ENCODE measurements at regions not wholly inside any gene's neighbourhood (a gene's known extent, or its start where the extent isn't known, plus 50 kb on each side); places are given as distances from the start of the nearest gene placed in this dataset.

GRCh38 chr2:194486326-194486725, 1170.7 kb upstream of the SLC39A10 start:
- Histone ChIP-seq H3K36me3 (replicated peaks in 1 of 2; ENCODE audit: control extremely low read depth in 1 of 2, control insufficient read depth in 1 of 2, extremely low read depth in 1 of 2, insufficient read depth in 2 of 2, low read length in 1 of 2) (no peaks in the 10 kb centered on the region), H3K79me2 (ENCODE audit: control insufficient read depth, insufficient read depth, low read length) (no peaks in the 10 kb centered on the region), H3K4me1 (ENCODE audit: control insufficient read depth in 2 of 2, insufficient read depth in 2 of 2, low read length in 2 of 2) (no peaks in the 10 kb centered on the region), H3K9me3 (ENCODE audit: control extremely low read depth in 1 of 3, control insufficient read depth in 2 of 3, insufficient read depth in 1 of 3, low read length in 2 of 3) (no peaks in the 10 kb centered on the region), H3K4me2 (replicated peaks; ENCODE audit: low read depth, low read length, poor library complexity, severe bottlenecking) (no peak overlapping the region), H2AFZ (ENCODE audit: insufficient read depth, low read depth, low read length, poor library complexity, severe bottlenecking) (no peak overlapping the region), H3K27ac (ENCODE audit: low read length in 2 of 2) (no peak overlapping the region), H3K9ac (ENCODE audit: low read length) (no peak overlapping the region), H3K27me3 (replicated peaks in 1 of 4; ENCODE audit: control extremely low read depth in 1 of 4, control insufficient read depth in 3 of 4, insufficient read depth in 4 of 4, low read length in 3 of 4) (no peaks in the 10 kb centered on the region), H3K4me3 (ENCODE audit: control extremely low read depth in 1 of 5, extremely low read depth in 1 of 5, insufficient read depth in 1 of 5, low read depth in 2 of 5, low read length in 4 of 5) (no peak overlapping the region), H4K20me1 (ENCODE audit: control insufficient read depth, insufficient read depth, low read length, poor library complexity, severe bottlenecking) (no peaks in the 10 kb centered on the region)
- TF ChIP-seq EZH2 (IDR thresholded peaks at IDR 0.05; ENCODE audit: borderline replicate concordance, insufficient read depth, low read depth, low read length, poor library complexity, severe bottlenecking), result no peak
- no peak for TF ChIP-seq CTCF (IDR thresholded peaks at IDR 0.05)
- ATAC-seq (ENCODE audit: low read depth) (no peak), DNase-seq (no peak)
- H3K4me3 Mint-ChIP-seq, result no peak overlapping the region
- no peaks in the 10 kb centered on the region for H3K4me1 Mint-ChIP-seq
- WGBS (ENCODE audit: insufficient coverage), result 100% methylated on average over 2 of the region's 4 CpGs
- intact Hi-C loops (cut with micrococcal nuclease), result no loop called here
- no peak overlapping the region for H3K27ac Mint-ChIP-seq
- ChIA-PET POLR2A (no interaction called here), CTCF (no interaction called here)
- H3K27me3 Mint-ChIP-seq, result no peaks in the 10 kb centered on the region
- H3K9me3 Mint-ChIP-seq (ENCODE audit: insufficient read depth), result peaks cover 2% of the 10 kb centered on the region

- WGBS (ENCODE audit: insufficient coverage), result no CpG with 5 or more reads among the region's 1 CpG
- Histone ChIP-seq H3K4me1 (ENCODE audit: control insufficient read depth in 2 of 2, insufficient read depth in 2 of 2, low read length in 2 of 2) (no peaks in the 10 kb centered on the region), H3K9me3 (ENCODE audit: control extremely low read depth in 1 of 3, control insufficient read depth in 2 of 3, insufficient read depth in 1 of 3, low read length in 2 of 3) (no peaks in the 10 kb centered on the region), H3K4me3 (ENCODE audit: control extremely low read depth in 1 of 5, extremely low read depth in 1 of 5, insufficient read depth in 1 of 5, low read depth in 2 of 5, low read length in 4 of 5) (no peak overlapping the region), H3K36me3 (replicated peaks in 1 of 2; ENCODE audit: control extremely low read depth in 1 of 2, control insufficient read depth in 1 of 2, extremely low read depth in 1 of 2, insufficient read depth in 2 of 2, low read length in 1 of 2) (no peaks in the 10 kb centered on the region), H2AFZ (ENCODE audit: insufficient read depth, low read depth, low read length, poor library complexity, severe bottlenecking) (no peak overlapping the region), H3K27me3 (replicated peaks in 1 of 4; ENCODE audit: control extremely low read depth in 1 of 4, control insufficient read depth in 3 of 4, insufficient read depth in 4 of 4, low read length in 3 of 4) (no peaks in the 10 kb centered on the region), H3K79me2 (ENCODE audit: control insufficient read depth, insufficient read depth, low read length) (no peaks in the 10 kb centered on the region), H3K9ac (ENCODE audit: low read length) (no peak overlapping the region), H4K20me1 (ENCODE audit: control insufficient read depth, insufficient read depth, low read length, poor library complexity, severe bottlenecking) (no peaks in the 10 kb centered on the region), H3K4me2 (replicated peaks; ENCODE audit: low read depth, low read length, poor library complexity, severe bottlenecking) (no peak overlapping the region), H3K27ac (ENCODE audit: low read length in 2 of 2) (no peak overlapping the region)
- ChIA-PET CTCF (no interaction called here), POLR2A (no interaction called here)
- Mint-ChIP-seq H3K9me3 (ENCODE audit: insufficient read depth) (no peaks in the 10 kb centered on the region), H3K4me3 (no peak overlapping the region), H3K27me3 (no peaks in the 10 kb centered on the region), H3K4me1 (no peaks in the 10 kb centered on the region), H3K27ac (no peak overlapping the region)
- TF ChIP-seq EZH2 (IDR thresholded peaks at IDR 0.05; ENCODE audit: borderline replicate concordance, insufficient read depth, low read depth, low read length, poor library complexity, severe bottlenecking) (no peak), CTCF (IDR thresholded peaks at IDR 0.05) (no peak)
- intact Hi-C loops (cut with micrococcal nuclease), result no loop called here
- ATAC-seq (ENCODE audit: low read depth), result no peak
- no peak for DNase-seq
These were observed 1174.0 kb upstream of the SLC39A10 start for GRCh38 chr2:194483041-194483440.

All from B cell (primary cell).